Prostate gland (tissue), 2 donors: ENCODE measurements at regions not wholly inside any gene's neighbourhood (a gene's known extent, or its start where the extent isn't known, plus 50 kb on each side); places are given as distances from the start of the nearest gene placed in this dataset.

Experiments
- CTCF ChIP-seq, 4 experiments: fragments of 200-600 bp in 2 of 4; fragments of 450-650 bp in 2 of 4; sonication (generic) in 2 of 4; IDR thresholded peaks; 1 replicate in 3 of 4; 2 replicates in 1 of 4; pipeline ENCODE4 v1.5.1; 2016 to 2019; ENCODE audit warnings: antibody characterized with exemption in 4 of 4, mild to moderate bottlenecking in 2 of 4, moderate library complexity in 2 of 4
- POLR2A ChIP-seq: fragments of 450-650 bp; IDR thresholded peaks from one replicate; pipeline ENCODE4 v1.6.1; 2016; ENCODE audit warnings: antibody characterized with exemption, mild to moderate bottlenecking
- POLR2AphosphoS5 ChIP-seq: sonication (generic); formaldehyde crosslinking; IDR thresholded peaks from one replicate; pipeline ENCODE4 v1.6.1; 2017; ENCODE audit warnings: antibody characterized with exemption

GRCh38 chr6:126781582-126781981, 336.9 kb upstream of the RSPO3 start:
- TF ChIP-seq CTCF (IDR thresholded peaks at IDR 0.05) (no peak), POLR2AphosphoS5 (no peak), POLR2A (no peak)
